ENCODE measurements at regions not wholly inside any gene's neighbourhood (a gene's known extent, or its start where the extent isn't known, plus 50 kb on each side); places are given as distances from the start of the nearest gene placed in this dataset.

DNA sequence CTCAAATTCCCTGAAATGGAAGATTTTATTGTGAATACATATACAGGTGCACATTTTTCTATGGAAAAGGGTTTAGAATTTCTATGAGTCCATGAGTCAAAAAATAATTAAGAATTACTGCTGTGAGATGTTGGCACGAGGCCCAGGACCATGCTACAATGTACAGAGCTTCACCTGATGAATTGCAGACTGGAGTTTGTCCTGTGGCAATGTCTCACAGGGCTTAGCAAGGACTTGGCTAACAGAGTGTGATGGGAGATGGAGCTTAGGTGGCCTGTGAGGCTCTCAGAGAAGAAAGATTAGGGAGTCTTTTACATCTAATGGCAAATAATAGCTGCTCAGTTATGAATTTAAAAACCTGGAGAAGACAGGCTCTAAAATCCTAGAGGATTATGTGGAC, 219.5 kb upstream of the CBLB start:
- H3K9me3 Mint-ChIP-seq = no peaks in the 10 kb centered on the region
- H3K4me1 Mint-ChIP-seq = no peaks in the 10 kb centered on the region
- ATAC-seq (ENCODE audit: low read depth) = no peak
- no peak overlapping the region for H3K4me3 Mint-ChIP-seq
- POLR2A ChIA-PET = no interaction called here
- no peaks in the 10 kb centered on the region for H3K27me3 Mint-ChIP-seq
- intact Hi-C loops (cut with micrococcal nuclease) = no loop called here
- H3K27ac Mint-ChIP-seq = no peak overlapping the region
- no peaks in the 10 kb centered on the region for H3K36me3 Mint-ChIP-seq (ENCODE audit: low read depth)
- DNase-seq = no peak
- TF ChIP-seq, protein P1, sequence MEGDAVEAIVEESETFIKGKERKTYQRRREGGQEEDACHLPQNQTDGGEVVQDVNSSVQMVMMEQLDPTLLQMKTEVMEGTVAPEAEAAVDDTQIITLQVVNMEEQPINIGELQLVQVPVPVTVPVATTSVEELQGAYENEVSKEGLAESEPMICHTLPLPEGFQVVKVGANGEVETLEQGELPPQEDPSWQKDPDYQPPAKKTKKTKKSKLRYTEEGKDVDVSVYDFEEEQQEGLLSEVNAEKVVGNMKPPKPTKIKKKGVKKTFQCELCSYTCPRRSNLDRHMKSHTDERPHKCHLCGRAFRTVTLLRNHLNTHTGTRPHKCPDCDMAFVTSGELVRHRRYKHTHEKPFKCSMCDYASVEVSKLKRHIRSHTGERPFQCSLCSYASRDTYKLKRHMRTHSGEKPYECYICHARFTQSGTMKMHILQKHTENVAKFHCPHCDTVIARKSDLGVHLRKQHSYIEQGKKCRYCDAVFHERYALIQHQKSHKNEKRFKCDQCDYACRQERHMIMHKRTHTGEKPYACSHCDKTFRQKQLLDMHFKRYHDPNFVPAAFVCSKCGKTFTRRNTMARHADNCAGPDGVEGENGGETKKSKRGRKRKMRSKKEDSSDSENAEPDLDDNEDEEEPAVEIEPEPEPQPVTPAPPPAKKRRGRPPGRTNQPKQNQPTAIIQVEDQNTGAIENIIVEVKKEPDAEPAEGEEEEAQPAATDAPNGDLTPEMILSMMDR (IDR thresholded peaks at IDR 0.05) = no peak
- CTCF ChIA-PET = no interaction called here

DNA sequence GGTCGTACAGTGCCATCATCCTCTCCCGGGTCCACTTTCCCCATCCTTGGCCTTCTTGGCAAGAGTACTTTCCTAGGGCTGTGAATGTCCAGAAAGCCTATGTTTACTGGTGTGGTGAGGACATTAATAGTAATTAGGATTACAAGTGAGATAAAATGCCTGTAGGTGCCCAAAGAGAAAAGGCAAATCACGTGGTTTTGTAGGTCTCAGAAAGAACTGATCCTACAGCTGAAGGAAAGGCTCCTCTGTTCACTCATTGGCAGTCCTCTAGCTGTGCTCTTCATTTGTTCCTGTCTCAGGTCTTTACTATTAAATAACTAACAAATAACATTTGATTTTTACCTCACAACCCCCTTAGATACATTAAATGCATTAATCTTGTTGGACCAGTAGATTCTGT, 220.1 kb upstream of the CBLB start:
- TF ChIP-seq, protein P1 (IDR thresholded peaks at IDR 0.05) = no peak
- no peak overlapping the region for H3K4me3 Mint-ChIP-seq
- ATAC-seq (ENCODE audit: low read depth) = no peak
- intact Hi-C loops (cut with micrococcal nuclease) = no loop called here
- no peaks in the 10 kb centered on the region for H3K27me3 Mint-ChIP-seq
- POLR2A ChIA-PET = no interaction called here
- no peak for DNase-seq
- CTCF ChIA-PET = no interaction called here
- H3K36me3 Mint-ChIP-seq (ENCODE audit: low read depth) = no peaks in the 10 kb centered on the region
- no peaks in the 10 kb centered on the region for H3K9me3 Mint-ChIP-seq
- H3K27ac Mint-ChIP-seq = no peak overlapping the region
- no peaks in the 10 kb centered on the region for H3K4me1 Mint-ChIP-seq

DNA sequence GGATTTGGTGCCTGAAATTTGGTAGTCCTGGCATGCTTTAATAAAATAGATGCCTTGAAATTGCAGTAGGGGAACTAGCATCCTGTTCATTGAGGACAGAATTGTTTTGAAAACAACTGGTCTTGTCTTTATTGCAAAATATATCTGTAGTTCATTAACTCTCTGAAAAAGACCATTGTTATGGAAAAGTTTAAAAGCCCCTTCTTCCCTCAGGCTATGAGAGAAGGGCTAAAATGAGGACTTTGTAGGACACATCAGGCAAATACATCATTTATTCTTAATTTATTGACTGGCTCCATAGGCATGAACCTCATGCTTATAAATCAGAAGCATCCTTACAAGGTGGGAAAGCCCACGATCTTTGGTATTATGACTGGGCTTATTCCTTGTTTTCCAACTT, 221.0 kb upstream of the CBLB start:
- H3K27ac Mint-ChIP-seq = no peak overlapping the region

DNA sequence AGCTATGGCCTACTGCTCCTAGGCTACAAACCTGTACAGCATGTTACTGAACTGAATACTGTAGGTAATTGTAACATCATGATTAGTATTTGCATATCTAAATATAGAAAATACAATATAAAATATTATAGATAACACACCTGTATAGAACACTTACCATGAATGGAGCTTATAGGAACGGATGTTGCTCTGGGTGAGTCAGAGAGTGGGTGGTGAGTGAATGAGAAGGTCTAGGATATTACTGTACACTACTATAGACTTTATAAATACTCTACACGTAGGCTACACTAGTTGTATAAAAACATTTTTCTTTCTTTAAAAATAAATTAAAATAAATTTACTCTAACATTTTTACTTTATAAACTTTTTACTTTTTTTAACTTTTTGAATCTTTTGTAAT, 224.0 kb upstream of the CBLB start:
- TF ChIP-seq, protein P1 (IDR thresholded peaks at IDR 0.05) = no peak
- no peak for DNase-seq
- Mint-ChIP-seq H3K9me3 (no peaks in the 10 kb centered on the region), H3K27ac (no peak overlapping the region), H3K27me3 (no peaks in the 10 kb centered on the region), H3K4me1 (no peaks in the 10 kb centered on the region), H3K36me3 (ENCODE audit: low read depth) (no peaks in the 10 kb centered on the region), H3K4me3 (no peak overlapping the region)
- ChIA-PET CTCF (no interaction called here), POLR2A (no interaction called here)
- intact Hi-C loops (cut with micrococcal nuclease) = no loop called here
- no peak for ATAC-seq (ENCODE audit: low read depth)

More for the DNA sequence above, 221.0 kb upstream of the CBLB start:
- H3K4me1 Mint-ChIP-seq = no peaks in the 10 kb centered on the region
- H3K27me3 Mint-ChIP-seq = no peaks in the 10 kb centered on the region
- ChIA-PET CTCF (no interaction called here), POLR2A (no interaction called here)
- TF ChIP-seq, protein P1 (IDR thresholded peaks at IDR 0.05) = no peak
- DNase-seq (no peak), ATAC-seq (ENCODE audit: low read depth) (no peak)
- H3K4me3 Mint-ChIP-seq = no peak overlapping the region
- no peaks in the 10 kb centered on the region for H3K36me3 Mint-ChIP-seq (ENCODE audit: low read depth)
- H3K9me3 Mint-ChIP-seq = no peaks in the 10 kb centered on the region
- intact Hi-C loops (cut with micrococcal nuclease) = no loop called here

DNA sequence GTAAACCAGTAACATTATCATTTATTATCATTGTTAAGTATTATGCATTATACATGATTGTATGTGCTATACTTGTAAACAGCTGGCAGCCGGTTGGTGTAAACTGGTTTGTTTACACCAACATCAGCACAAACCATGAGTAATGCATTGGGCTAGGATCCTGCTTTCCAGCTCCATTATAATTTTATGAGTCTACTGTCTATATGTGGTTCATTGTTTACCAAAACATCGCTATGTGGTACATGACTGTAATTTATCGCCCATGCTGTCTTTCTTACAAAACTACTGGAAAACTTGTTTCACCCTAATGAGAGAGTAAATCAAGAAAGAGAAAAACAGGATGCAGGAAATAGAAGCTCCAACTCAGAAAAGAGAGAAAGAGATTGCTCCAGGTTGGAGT, 224.8 kb upstream of the CBLB start:
- intact Hi-C loops (cut with micrococcal nuclease) = no loop called here
- ChIA-PET CTCF (no interaction called here), POLR2A (no interaction called here)
- DNase-seq = no peak
- TF ChIP-seq, protein P1 (IDR thresholded peaks at IDR 0.05) = no peak
- Mint-ChIP-seq H3K4me3 (no peak overlapping the region), H3K27me3 (no peaks in the 10 kb centered on the region), H3K27ac (no peak overlapping the region), H3K9me3 (no peaks in the 10 kb centered on the region), H3K36me3 (ENCODE audit: low read depth) (no peaks in the 10 kb centered on the region), H3K4me1 (no peaks in the 10 kb centered on the region)
- ATAC-seq (ENCODE audit: low read depth) = no peak

All from activated B cell treated with CpG ODN at 0.5 μM for 24 hours (primary cell).